NB4 (cell line): ENCODE measurements at regions not wholly inside any gene's neighbourhood (a gene's known extent, or its start where the extent isn't known, plus 50 kb on each side); places are given as distances from the start of the nearest gene placed in this dataset.
A peak's percentile ranks its signal among the peaks of the same experiment; 100 is the strongest.

Source experiments
- DNase-seq: peaks from one replicate; pipeline ENCODE4 v3.0.0; 2010; ENCODE audit warnings: low read depth
- H3K4me3 ChIP-seq: one replicate; pipeline ENCODE4 v1.5.1; 2011; ENCODE audit warnings: mild to moderate bottlenecking, low read depth, low read length, moderate library complexity
- CTCF ChIP-seq: IDR thresholded peaks from one replicate; pipeline ENCODE4 v1.5.1; 2012; ENCODE audit warnings: low read depth, low read length
- MAX ChIP-seq: IDR thresholded peaks from 2 replicates; pipeline ENCODE4 v1.6.1; 2011; ENCODE audit warnings: low read depth, low read length
- MYC ChIP-seq: IDR thresholded peaks from 2 replicates; pipeline ENCODE4 v1.6.1; 2011; ENCODE audit warnings: low read depth, low read length
- POLR2A ChIP-seq: IDR thresholded peaks from 2 replicates; pipeline ENCODE4 v1.6.1; 2011; ENCODE audit warnings: mild to moderate bottlenecking; ENCODE audit not compliant: insufficient read length; ENCODE audit errors: extremely low read depth

- TF ChIP-seq MAX, result no peak
- TF ChIP-seq POLR2A, result no peak
- TF ChIP-seq CTCF, result peak; percentile 87
- no peak for TF ChIP-seq MYC
- DNase-seq, result peak; percentile 60
- H3K4me3 ChIP-seq, result no peak overlapping the region
These were observed 660.3 kb upstream of the PITX2 start for GRCh38 chr4:111283066-111283677.

GRCh38 chr4:111296466-111296865 is 673.6 kb upstream of the PITX2 start:
- DNase-seq, result no peak
- no peak overlapping the region for H3K4me3 ChIP-seq
- TF ChIP-seq POLR2A (no peak), MYC (no peak), MAX (no peak), CTCF (no peak)

- H3K4me3 ChIP-seq, result no peak overlapping the region
- TF ChIP-seq POLR2A (no peak), CTCF (no peak), MAX (no peak), MYC (no peak)
- no peak for DNase-seq
These were observed 680.9 kb upstream of the PITX2 start for GRCh38 chr4:111303806-111304205.

- DNase-seq, result no peak
- no peak for TF ChIP-seq MYC
- no peak for TF ChIP-seq POLR2A
- TF ChIP-seq CTCF, result no peak
- no peak for TF ChIP-seq MAX
- H3K4me3 ChIP-seq, result no peak overlapping the region
These were observed 700.6 kb upstream of the PITX2 start for GRCh38 chr4:111323496-111323895.

- no peak overlapping the region for H3K4me3 ChIP-seq
- no peak for DNase-seq
- TF ChIP-seq POLR2A, result no peak
These were observed 701.0 kb upstream of the PITX2 start for GRCh38 chr4:111323916-111324315.

- H3K4me3 ChIP-seq, result no peak overlapping the region
- DNase-seq, result no peak
- TF ChIP-seq POLR2A (no peak), MAX (no peak), MYC (no peak), CTCF (no peak)
These were observed 703.6 kb upstream of the PITX2 start for GRCh38 chr4:111326450-111326849.
